Keratinocyte (primary cell): ENCODE measurements at regions not wholly inside any gene's neighbourhood (a gene's known extent, or its start where the extent isn't known, plus 50 kb on each side); places are given as distances from the start of the nearest gene placed in this dataset.

Experiments used
- DNase-seq: peaks from one replicate; pipeline ENCODE4 v3.0.0-alpha.2; 2011; ENCODE audit warnings: low read depth, missing footprints, low spot score
- FAIRE-seq: peaks from 2 replicates; lab custom pipeline; 2011; peaks lifted over from hg19 to GRCh38; lab: Jason Lieb, UNC
- H2AFZ ChIP-seq: 2 replicates; pipeline ENCODE4 v1.6.0; 2012; ENCODE audit warnings: low read length, control low read depth, inconsistent platforms; ENCODE audit not compliant: control insufficient read depth
- H3K27ac ChIP-seq: 2 replicates; pipeline ENCODE4 v1.5.1; 2011; ENCODE audit warnings: low read length; ENCODE audit not compliant: control insufficient read depth, insufficient read depth
- H3K27me3 ChIP-seq: 3 replicates; pipeline ENCODE4 v1.6.0; 2011; ENCODE audit warnings: low read length; ENCODE audit not compliant: control insufficient read depth, insufficient read depth; ENCODE audit errors: extremely low read depth
- H3K36me3 ChIP-seq, 2 experiments: 2 replicates in 1 of 2; 3 replicates in 1 of 2; pipeline ENCODE4 v1.5.1; 2011; ENCODE audit warnings: low read length in 2 of 2, mild to moderate bottlenecking in 1 of 2; ENCODE audit not compliant: control insufficient read depth in 2 of 2, insufficient read depth in 2 of 2; ENCODE audit errors: extremely low read depth in 1 of 2
- H3K4me1 ChIP-seq: 3 replicates; pipeline ENCODE4 v1.5.1; 2011; ENCODE audit warnings: low read length; ENCODE audit not compliant: control insufficient read depth, insufficient read depth; ENCODE audit errors: extremely low read depth
- H3K4me2 ChIP-seq: 3 replicates; pipeline ENCODE4 v1.6.0; 2011; ENCODE audit warnings: low read depth, low read length; ENCODE audit not compliant: control insufficient read depth, insufficient read depth; ENCODE audit errors: extremely low read depth
- H3K4me3 ChIP-seq, 3 experiments: fragments of 200-600 bp in 1 of 3; sonication (generic) in 1 of 3; 2 replicates in 2 of 3; 3 replicates in 1 of 3; pipeline ENCODE4 v1.5.1; 2011 to 2016; ENCODE audit warnings: low read length in 3 of 3, mild to moderate bottlenecking in 3 of 3, control low read depth in 2 of 3, inconsistent platforms in 1 of 3, low read depth in 1 of 3, mixed read lengths in 1 of 3, mixed run types in 1 of 3, moderate library complexity in 1 of 3; ENCODE audit not compliant: control insufficient read depth in 2 of 3, insufficient read depth in 2 of 3; ENCODE audit errors: extremely low read depth in 1 of 3
- H3K79me2 ChIP-seq: 2 replicates; pipeline ENCODE4 v1.6.0; 2012; ENCODE audit warnings: low read length; ENCODE audit not compliant: control insufficient read depth, insufficient read depth
- H3K9ac ChIP-seq: 3 replicates; pipeline ENCODE4 v1.6.0; 2011; ENCODE audit warnings: low read length; ENCODE audit not compliant: control insufficient read depth, insufficient read depth; ENCODE audit errors: extremely low read depth
- H3K9me1 ChIP-seq: 3 replicates; pipeline ENCODE4 v1.6.0; 2011; ENCODE audit warnings: low read length; ENCODE audit not compliant: control insufficient read depth, insufficient read depth; ENCODE audit errors: extremely low read depth
- H3K9me3 ChIP-seq: 2 replicates; pipeline ENCODE4 v1.5.1; 2012; ENCODE audit warnings: low read depth, low read length; ENCODE audit not compliant: control insufficient read depth
- H4K20me1 ChIP-seq: 3 replicates; pipeline ENCODE4 v1.6.0; 2011; ENCODE audit warnings: low read length; ENCODE audit not compliant: control insufficient read depth, insufficient read depth; ENCODE audit errors: extremely low read depth
- EZH2 ChIP-seq: IDR thresholded peaks from one replicate; pipeline ENCODE4 v1.6.1; 2012; ENCODE audit warnings: inconsistent platforms, mild to moderate bottlenecking, low read length, moderate library complexity
- dilution Hi-C: fragments of 300-500 bp; cut with MboI; formaldehyde crosslinking; loops from one replicate; pipeline ENCODE4 v1.7.0; 2020; ENCODE audit warnings: low sequenced_read_pairs; ENCODE audit not compliant: extremely low pct_ligation_motif_present
- TF ChIP-seq, protein P1 (sequence below), 3 experiments: IDR thresholded peaks in 1 of 3; conservative IDR thresholded peaks in 1 of 3; optimal IDR thresholded peaks in 1 of 3; 2 replicates in 2 of 3; 3 replicates in 1 of 3; pipeline versions ENCODE3 to v1.5.1; 2011; ENCODE audit warnings: low read length in 3 of 3, mild to moderate bottlenecking in 3 of 3, moderate library complexity in 2 of 3, control low read depth in 1 of 3, inconsistent platforms in 1 of 3; ENCODE audit not compliant: insufficient read depth in 2 of 3; ENCODE audit errors: extremely low read depth in 1 of 3

DNA sequence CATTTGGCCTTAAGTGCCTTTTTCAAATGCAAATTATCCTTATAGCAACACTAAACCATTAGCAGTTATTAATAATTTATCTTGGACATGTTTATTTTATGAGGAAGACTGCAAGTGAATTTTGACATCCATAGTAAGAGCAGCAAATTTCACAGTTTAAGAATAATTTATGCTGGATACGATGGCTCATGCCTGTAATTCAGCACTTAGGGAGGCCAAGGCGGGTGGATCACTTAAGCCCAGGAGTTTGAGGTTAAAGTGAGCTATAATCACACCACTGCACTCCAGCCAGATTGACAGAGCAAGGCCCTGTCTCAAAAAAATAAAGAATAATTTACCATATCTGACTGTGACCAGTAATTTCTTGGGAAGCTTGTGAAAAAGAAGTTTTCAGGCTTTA is 286.2 kb downstream of the TMX3 start:
- Histone ChIP-seq H3K4me1 (peaks cover 41% of the 10 kb centered on the region), H3K36me3 (no peaks in the 10 kb centered on the region), H3K27ac (peak overlapping the region; percentile 84), H3K9ac (no peak overlapping the region), H3K9me3 (no peaks in the 10 kb centered on the region), H3K4me3 (peak overlapping the region in 1 of 3 experiments; percentile 23), H3K79me2 (no peaks in the 10 kb centered on the region), H3K9me1 (no peaks in the 10 kb centered on the region), H2AFZ (peak overlapping the region; percentile 50), H4K20me1 (no peaks in the 10 kb centered on the region), H3K27me3 (no peaks in the 10 kb centered on the region), H3K4me2 (peak overlapping the region; percentile 56)
- DNase-seq: no peak
- TF ChIP-seq, protein P1, sequence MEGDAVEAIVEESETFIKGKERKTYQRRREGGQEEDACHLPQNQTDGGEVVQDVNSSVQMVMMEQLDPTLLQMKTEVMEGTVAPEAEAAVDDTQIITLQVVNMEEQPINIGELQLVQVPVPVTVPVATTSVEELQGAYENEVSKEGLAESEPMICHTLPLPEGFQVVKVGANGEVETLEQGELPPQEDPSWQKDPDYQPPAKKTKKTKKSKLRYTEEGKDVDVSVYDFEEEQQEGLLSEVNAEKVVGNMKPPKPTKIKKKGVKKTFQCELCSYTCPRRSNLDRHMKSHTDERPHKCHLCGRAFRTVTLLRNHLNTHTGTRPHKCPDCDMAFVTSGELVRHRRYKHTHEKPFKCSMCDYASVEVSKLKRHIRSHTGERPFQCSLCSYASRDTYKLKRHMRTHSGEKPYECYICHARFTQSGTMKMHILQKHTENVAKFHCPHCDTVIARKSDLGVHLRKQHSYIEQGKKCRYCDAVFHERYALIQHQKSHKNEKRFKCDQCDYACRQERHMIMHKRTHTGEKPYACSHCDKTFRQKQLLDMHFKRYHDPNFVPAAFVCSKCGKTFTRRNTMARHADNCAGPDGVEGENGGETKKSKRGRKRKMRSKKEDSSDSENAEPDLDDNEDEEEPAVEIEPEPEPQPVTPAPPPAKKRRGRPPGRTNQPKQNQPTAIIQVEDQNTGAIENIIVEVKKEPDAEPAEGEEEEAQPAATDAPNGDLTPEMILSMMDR (optimal IDR thresholded peaks at IDR 0.05 in 1 of 3, IDR thresholded peaks at IDR 0.05 in 1 of 3, conservative IDR thresholded peaks at IDR 0.05 in 1 of 3; ENCODE audit: extremely low read depth in 1 of 3, insufficient read depth in 2 of 3, low read length in 3 of 3): no peak
- no peak for TF ChIP-seq EZH2
- dilution Hi-C loops: no loop called here
- FAIRE-seq: no peak

DNA sequence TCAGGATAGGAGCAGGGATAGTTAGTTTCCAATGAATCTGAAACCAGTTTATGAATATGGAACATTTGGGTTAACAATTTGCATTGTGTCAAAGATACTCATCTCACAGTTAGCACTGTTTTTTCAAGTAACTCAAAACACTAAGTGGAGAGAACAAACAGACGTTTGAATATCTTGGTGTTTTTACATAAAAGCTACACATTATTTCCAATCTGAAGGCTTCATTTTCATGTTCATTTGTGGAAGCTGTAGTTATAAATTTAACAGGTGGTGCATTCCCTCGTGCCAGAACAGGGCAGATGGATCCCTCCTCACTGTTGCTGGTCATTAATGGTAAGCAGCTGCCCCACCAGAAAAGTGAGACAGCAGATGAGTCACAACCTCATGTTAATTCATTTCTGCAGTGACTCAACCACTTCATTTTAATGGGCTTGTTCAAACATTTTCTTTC is 286.9 kb downstream of the TMX3 start:
- no peak overlapping the region for H3K4me3 ChIP-seq
- peak overlapping the region; percentile 56 for H3K4me2 ChIP-seq
- DNase-seq (peak; percentile 82), FAIRE-seq (peak; percentile 96)
- H3K4me1 ChIP-seq: peaks cover 41% of the 10 kb centered on the region
- TF ChIP-seq EZH2: no peak
- TF ChIP-seq, protein P1 (optimal IDR thresholded peaks at IDR 0.05 in 1 of 3, IDR thresholded peaks at IDR 0.05 in 1 of 3, conservative IDR thresholded peaks at IDR 0.05 in 1 of 3; ENCODE audit: extremely low read depth in 1 of 3, insufficient read depth in 2 of 3, low read length in 3 of 3): no peak
- no peaks in the 10 kb centered on the region for H3K36me3 ChIP-seq
- H3K79me2 ChIP-seq: no peaks in the 10 kb centered on the region
- peak overlapping the region; percentile 84 for H3K27ac ChIP-seq
- H3K9me3 ChIP-seq: no peaks in the 10 kb centered on the region
- H3K9me1 ChIP-seq: no peaks in the 10 kb centered on the region
- no peaks in the 10 kb centered on the region for H4K20me1 ChIP-seq
- H2AFZ ChIP-seq: no peak overlapping the region
- no peaks in the 10 kb centered on the region for H3K27me3 ChIP-seq
- dilution Hi-C loops: no loop called here
- H3K9ac ChIP-seq: no peak overlapping the region
